Mammary epithelial cell (primary cell): ENCODE measurements at regions not wholly inside any gene's neighbourhood (a gene's known extent, or its start where the extent isn't known, plus 50 kb on each side); places are given as distances from the start of the nearest gene placed in this dataset.

Experiments used
- CTCF ChIP-seq, 2 donors: IDR thresholded peaks in 1 of 2; conservative IDR thresholded peaks in 1 of 2; 2 replicates each; pipeline ENCODE4 v1.5.1; 2011 to 2012; ENCODE audit warnings: inconsistent platforms in 2 of 2, low read length in 2 of 2, mild to moderate bottlenecking in 2 of 2, control low read depth in 1 of 2, low read depth in 1 of 2; ENCODE audit not compliant: insufficient read depth in 1 of 2; ENCODE audit errors: extremely low read depth in 1 of 2
- EZH2 ChIP-seq: IDR thresholded peaks from 2 replicates; pipeline ENCODE4 v1.6.1; 2012; ENCODE audit warnings: low read length, inconsistent platforms, borderline replicate concordance

- TF ChIP-seq EZH2 (no peak), CTCF (conservative IDR thresholded peaks at IDR 0.05 in 1 of 2, IDR thresholded peaks at IDR 0.05 in 1 of 2; ENCODE audit: extremely low read depth in 1 of 2, insufficient read depth in 1 of 2, low read depth in 1 of 2, low read length in 2 of 2) (no peak)
These were observed 538.1 kb downstream of the MIAT start for GRCh38 chr22:27195494-27195893.
